Activated T-helper 9 cell treated with anti-CD3 and anti-CD28 coated beads, Interleukin-2, amount 50 U/mL, for 16 hours (primary cell): ENCODE measurements at regions not wholly inside any gene's neighbourhood (a gene's known extent, or its start where the extent isn't known, plus 50 kb on each side); places are given as distances from the start of the nearest gene placed in this dataset.

Experiments
- DNase-seq: peaks from one replicate; pipeline ENCODE4 v3.0.0-alpha.2; 2020; ENCODE audit warnings: low read depth

- DNase-seq: peak; percentile 39
These were observed 169.8 kb upstream of the RAI14 start for GRCh38 chr5:34486160-34486848.

- DNase-seq: no peak
These were observed 169.3 kb upstream of the RAI14 start for GRCh38 chr5:34486849-34487158.

- DNase-seq: no peak
These were observed 168.8 kb upstream of the RAI14 start for GRCh38 chr5:34487159-34487879.

- no peak for DNase-seq
These were observed 168.2 kb upstream of the RAI14 start for GRCh38 chr5:34487956-34488355.

- DNase-seq: no peak
These were observed 167.1 kb upstream of the RAI14 start for GRCh38 chr5:34488984-34489383.

- DNase-seq: no peak
These were observed 165.4 kb upstream of the RAI14 start for GRCh38 chr5:34490506-34491250.

- no peak for DNase-seq
These were observed 164.9 kb upstream of the RAI14 start for GRCh38 chr5:34491251-34491620.

- DNase-seq: no peak
These were observed 161.9 kb upstream of the RAI14 start for GRCh38 chr5:34494111-34494755.

- DNase-seq: no peak
These were observed 160.9 kb upstream of the RAI14 start for GRCh38 chr5:34495178-34495577.

- no peak for DNase-seq
These were observed 159.9 kb upstream of the RAI14 start for GRCh38 chr5:34496260-34496691.

- no peak for DNase-seq
These were observed 159.2 kb upstream of the RAI14 start for GRCh38 chr5:34496701-34497469.

- no peak for DNase-seq
These were observed 158.7 kb upstream of the RAI14 start for GRCh38 chr5:34497470-34497808.

GRCh38 chr5:34498572-34498971, 157.6 kb upstream of the RAI14 start:
- DNase-seq: no peak

GRCh38 chr5:34499001-34499734, 157.0 kb upstream of the RAI14 start:
- DNase-seq: no peak

GRCh38 chr5:34500236-34500847, 155.8 kb upstream of the RAI14 start:
- DNase-seq: no peak

- DNase-seq: no peak
These were observed 155.1 kb upstream of the RAI14 start for GRCh38 chr5:34501016-34501415.

- DNase-seq: no peak
These were observed 154.3 kb upstream of the RAI14 start for GRCh38 chr5:34501840-34502239.

GRCh38 chr5:34502581-34502980, 153.5 kb upstream of the RAI14 start:
- no peak for DNase-seq

- no peak for DNase-seq
These were observed 152.5 kb upstream of the RAI14 start for GRCh38 chr5:34503379-34504253.

- DNase-seq: no peak
These were observed 151.2 kb upstream of the RAI14 start for GRCh38 chr5:34504967-34505366.
